Large intestine (tissue), 3 donors: ENCODE measurements at regions not wholly inside any gene's neighbourhood (a gene's known extent, or its start where the extent isn't known, plus 50 kb on each side); places are given as distances from the start of the nearest gene placed in this dataset.
"Not testable (repeated sequence)": the region's sequence is repeated elsewhere in the genome, so short reads cannot be mapped to it uniquely, and the experiment has no call there.

ENCODE experiments used
- DNase-seq, 2 donors: peaks; one replicate each; pipeline versions ENCODE4 v3.0.0 to v3.0.0-alpha.2; 2013
- H3K27ac ChIP-seq: one replicate; pipeline ENCODE4 v1.5.1; 2013; ENCODE audit warnings: low read length
- H3K27me3 ChIP-seq: 2 replicates; pipeline ENCODE4 v1.6.1; 2013; ENCODE audit warnings: low read length; ENCODE audit not compliant: control insufficient read depth, insufficient read depth
- H3K36me3 ChIP-seq: 2 replicates; pipeline ENCODE4 v1.6.1; 2013; ENCODE audit warnings: low read length; ENCODE audit not compliant: control insufficient read depth, insufficient read depth
- H3K4me1 ChIP-seq: one replicate; pipeline ENCODE4 v1.6.1; 2013; ENCODE audit warnings: low read length; ENCODE audit not compliant: control insufficient read depth, insufficient read depth
- H3K4me3 ChIP-seq: one replicate; pipeline ENCODE4 v1.5.1; 2013; ENCODE audit warnings: low read length
- H3K9me3 ChIP-seq: one replicate; pipeline ENCODE4 v1.6.1; 2013; ENCODE audit warnings: mild to moderate bottlenecking, low read depth, low read length, moderate library complexity; ENCODE audit not compliant: control insufficient read depth
- WGBS: methylation state at CpG from one replicate; pipeline ENCODE4 v1.1.5; 2013; ENCODE audit warnings: low lambda C conversion rate; ENCODE audit not compliant: insufficient coverage; 5-methylcytosine and 5-hydroxymethylcytosine counted together

DNA sequence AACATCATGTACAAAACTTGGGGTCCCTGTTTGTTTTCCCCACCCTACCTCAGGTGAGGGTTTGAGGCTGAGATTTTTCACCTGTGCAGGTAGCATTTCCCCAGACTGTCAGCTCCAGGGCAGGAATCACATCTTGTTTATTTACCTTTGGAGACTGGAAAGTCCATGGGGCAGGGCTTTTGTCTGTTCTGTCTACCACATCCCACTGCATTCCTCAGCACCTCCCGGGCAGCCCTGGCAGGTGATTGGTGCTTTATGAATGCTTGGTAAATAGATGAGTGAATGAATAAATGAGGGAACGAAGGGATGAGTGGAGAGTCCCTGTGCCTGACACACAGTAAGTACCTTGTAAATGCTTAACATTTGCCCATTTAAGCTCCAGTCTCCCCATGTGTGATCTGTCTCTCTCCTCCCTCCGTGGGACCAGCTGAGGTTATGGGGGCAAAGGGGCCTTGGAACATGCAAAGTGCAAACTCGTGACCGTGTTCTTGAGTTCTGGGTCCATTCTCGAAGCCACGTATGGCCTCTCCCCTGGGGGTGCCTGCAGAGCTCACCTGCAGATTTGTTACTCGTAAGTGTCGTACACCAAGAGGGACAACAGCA, 69.7 kb upstream of the PMEPA1 start:
- no CpG with 5 or more reads among the region's 9 CpGs for WGBS
- DNase-seq, result no peak
- Histone ChIP-seq H3K9me3 (no peaks in the 10 kb centered on the region), H3K27me3 (peaks cover 4% of the 10 kb centered on the region), H3K36me3 (no peaks in the 10 kb centered on the region), H3K4me3 (no peak overlapping the region), H3K27ac (no peak overlapping the region), H3K4me1 (no peaks in the 10 kb centered on the region)

DNA sequence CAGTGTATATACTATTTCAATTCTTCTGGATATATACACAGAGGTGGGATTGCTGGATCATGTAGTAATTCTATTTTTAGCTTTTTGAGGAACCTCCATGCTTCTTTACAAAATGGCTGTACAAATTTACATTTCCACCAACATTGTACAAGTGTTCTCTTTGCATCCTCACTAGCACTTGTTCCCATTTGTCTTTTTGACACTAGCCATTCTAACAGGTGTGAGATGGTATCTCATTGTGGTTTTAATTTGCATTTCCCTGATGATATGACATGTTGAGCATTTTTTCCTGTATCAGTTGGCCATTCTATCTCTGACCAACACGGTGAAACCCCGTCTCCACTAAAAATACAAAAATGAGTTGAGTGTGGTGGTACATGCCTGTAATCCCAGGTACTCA, 68.1 kb upstream of the PMEPA1 start:
- no peak for DNase-seq
- no peaks in the 10 kb centered on the region for H3K36me3 ChIP-seq
- WGBS, result no CpG with 5 or more reads among the region's 2 CpGs
- no peak overlapping the region for H3K4me3 ChIP-seq
- no peaks in the 10 kb centered on the region for H3K4me1 ChIP-seq
- H3K27ac ChIP-seq, result no peak overlapping the region
- no peaks in the 10 kb centered on the region for H3K9me3 ChIP-seq
- H3K27me3 ChIP-seq, result peaks cover 5% of the 10 kb centered on the region

DNA sequence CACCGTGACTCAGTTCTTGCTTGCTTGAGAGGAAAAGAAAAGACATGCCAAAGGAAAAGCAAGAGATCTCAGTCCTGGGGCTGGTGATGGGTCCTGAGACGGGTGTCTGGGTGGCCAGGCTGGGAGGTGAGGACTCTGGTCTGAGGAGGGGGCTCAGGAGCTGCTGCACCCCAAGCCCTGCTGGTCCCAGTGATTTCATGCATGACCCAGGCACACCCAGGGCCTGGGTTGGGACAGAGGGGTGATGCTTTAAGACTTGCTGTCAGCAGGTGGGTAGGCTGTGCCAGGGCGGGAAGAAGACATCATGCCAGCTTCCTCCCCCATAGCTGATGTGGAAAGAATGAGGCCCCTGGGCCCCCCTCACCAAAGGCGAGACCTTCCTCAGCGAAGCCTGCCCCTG, 65.1 kb upstream of the PMEPA1 start:
- Histone ChIP-seq H3K27ac (no peak overlapping the region), H3K4me1 (no peaks in the 10 kb centered on the region), H3K9me3 (no peaks in the 10 kb centered on the region), H3K4me3 (no peak overlapping the region), H3K36me3 (no peaks in the 10 kb centered on the region), H3K27me3 (peaks cover 4% of the 10 kb centered on the region)
- WGBS, result no CpG with 5 or more reads among the region's 5 CpGs
- DNase-seq, result no peak

DNA sequence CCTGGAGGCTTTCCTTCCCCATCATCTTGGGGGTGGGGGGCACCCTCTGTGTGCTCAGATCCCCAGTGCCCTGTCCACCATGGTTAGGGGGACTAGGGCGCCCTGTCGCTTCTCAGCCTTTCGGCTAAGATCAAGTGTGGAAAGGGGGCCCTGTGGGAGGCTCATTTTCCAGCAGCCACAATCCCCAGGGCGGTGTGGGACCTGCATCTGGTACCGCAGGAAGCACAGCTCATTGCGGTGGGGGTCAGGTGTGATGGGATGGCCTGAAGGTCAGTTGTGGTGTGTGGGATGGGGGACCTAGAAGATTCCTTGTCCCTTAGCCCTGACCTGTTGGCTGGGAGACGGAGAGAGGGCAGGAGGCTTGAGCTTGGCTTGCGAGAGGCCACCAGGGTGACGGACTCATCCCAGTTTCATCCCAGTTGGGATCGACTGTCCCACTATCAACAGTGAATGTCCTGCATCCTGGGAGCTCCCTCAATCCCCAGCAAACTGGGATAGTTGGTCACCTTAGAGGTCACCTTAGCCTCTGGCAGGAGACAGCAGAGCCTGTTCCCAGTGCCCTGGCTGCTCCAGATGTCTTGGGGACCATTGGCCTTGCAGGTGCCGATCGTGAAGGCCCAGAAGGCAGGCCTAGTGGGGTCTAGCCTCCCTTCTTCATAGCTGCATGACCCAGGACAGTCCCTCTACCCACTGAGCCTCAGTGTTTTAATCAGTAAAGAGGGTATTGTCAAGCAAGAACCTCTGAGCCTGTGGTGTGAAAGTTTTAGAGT, 64.5 kb upstream of the PMEPA1 start:
- Histone ChIP-seq H3K4me3 (no peak overlapping the region), H3K27me3 (peaks cover 7% of the 10 kb centered on the region), H3K27ac (no peak overlapping the region), H3K9me3 (no peaks in the 10 kb centered on the region), H3K4me1 (no peaks in the 10 kb centered on the region), H3K36me3 (no peaks in the 10 kb centered on the region)
- no peak for DNase-seq
- WGBS, result no CpG with 5 or more reads among the region's 12 CpGs

DNA sequence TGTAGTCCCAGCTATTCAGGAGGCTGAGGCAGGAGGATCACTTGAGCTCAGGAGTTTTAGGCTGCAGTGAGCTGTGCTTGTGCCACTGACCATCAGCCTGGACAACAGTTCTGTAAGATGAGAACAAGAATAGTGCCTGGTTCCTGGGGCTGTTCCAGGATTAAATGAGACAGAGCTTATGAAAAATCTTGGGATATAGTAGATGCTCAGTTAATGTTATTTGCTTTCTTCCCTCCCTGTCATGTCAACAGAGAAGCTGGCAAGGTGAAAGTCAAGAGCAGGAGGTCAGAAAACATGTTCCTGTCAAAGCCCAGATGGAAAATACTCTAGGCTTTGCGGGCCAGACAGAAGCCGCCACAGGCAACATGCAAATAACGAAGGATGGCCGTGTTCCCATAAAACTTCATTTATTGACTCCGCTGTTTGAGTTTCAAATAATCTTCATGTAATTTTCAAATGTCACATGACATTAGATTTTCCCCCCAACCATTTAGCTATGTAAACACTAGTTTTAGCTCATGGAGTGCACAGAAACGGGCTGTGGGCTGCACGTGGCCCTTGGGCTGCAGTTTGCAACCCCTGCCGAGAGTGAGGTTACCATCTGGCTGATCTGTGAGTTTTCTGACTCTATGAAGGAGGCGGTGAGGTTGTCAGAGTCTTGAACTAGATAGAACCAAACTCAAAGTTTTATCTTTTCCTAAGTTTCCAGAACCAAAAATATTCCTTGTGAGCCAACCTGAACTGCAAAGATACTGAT, 63.4 kb upstream of the PMEPA1 start:
- Histone ChIP-seq H3K27ac (no peak overlapping the region), H3K4me3 (no peak overlapping the region), H3K9me3 (no peaks in the 10 kb centered on the region), H3K27me3 (peaks cover 7% of the 10 kb centered on the region), H3K4me1 (no peaks in the 10 kb centered on the region), H3K36me3 (no peaks in the 10 kb centered on the region)
- no peak for DNase-seq
- WGBS, result 71% methylated on average over 1 of the region's 9 CpGs

DNA sequence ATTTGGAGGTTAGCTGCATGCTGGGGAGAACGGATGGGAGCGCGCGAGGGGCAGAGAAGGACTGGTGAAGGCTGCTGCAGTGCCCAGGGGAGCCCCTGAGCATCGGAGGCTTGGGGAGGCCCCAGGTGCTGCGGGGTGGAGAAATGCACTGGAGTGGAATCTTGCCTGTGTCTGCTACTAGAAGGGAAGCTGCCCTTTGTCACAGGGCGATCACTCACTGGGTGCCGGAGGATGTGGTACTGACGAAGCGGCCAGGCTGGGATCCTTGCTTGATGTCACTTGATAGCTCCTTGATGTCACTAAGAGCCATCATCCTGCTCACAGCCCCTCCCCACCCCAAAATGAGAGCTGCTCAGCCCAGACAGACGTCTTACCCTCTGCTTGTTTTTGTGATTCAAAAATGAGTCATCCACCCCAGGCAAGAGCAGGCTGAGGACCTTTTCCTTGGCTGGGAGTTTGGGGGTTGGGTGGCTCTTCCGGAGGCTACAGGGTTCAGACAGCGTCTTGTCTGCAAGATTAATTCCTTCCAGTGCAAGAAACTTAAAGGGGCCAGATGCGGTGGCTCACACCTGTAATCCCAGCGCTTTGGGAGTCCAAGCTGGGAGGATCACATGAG, 62.6 kb upstream of the PMEPA1 start:
- Histone ChIP-seq H3K27ac (no peak overlapping the region), H3K36me3 (no peaks in the 10 kb centered on the region), H3K27me3 (peaks cover 7% of the 10 kb centered on the region), H3K4me1 (no peaks in the 10 kb centered on the region), H3K4me3 (no peak overlapping the region), H3K9me3 (no peaks in the 10 kb centered on the region)
- peak in 1 of 2 donors; percentile 19 for DNase-seq
- no CpG with 5 or more reads among the region's 15 CpGs for WGBS

DNA sequence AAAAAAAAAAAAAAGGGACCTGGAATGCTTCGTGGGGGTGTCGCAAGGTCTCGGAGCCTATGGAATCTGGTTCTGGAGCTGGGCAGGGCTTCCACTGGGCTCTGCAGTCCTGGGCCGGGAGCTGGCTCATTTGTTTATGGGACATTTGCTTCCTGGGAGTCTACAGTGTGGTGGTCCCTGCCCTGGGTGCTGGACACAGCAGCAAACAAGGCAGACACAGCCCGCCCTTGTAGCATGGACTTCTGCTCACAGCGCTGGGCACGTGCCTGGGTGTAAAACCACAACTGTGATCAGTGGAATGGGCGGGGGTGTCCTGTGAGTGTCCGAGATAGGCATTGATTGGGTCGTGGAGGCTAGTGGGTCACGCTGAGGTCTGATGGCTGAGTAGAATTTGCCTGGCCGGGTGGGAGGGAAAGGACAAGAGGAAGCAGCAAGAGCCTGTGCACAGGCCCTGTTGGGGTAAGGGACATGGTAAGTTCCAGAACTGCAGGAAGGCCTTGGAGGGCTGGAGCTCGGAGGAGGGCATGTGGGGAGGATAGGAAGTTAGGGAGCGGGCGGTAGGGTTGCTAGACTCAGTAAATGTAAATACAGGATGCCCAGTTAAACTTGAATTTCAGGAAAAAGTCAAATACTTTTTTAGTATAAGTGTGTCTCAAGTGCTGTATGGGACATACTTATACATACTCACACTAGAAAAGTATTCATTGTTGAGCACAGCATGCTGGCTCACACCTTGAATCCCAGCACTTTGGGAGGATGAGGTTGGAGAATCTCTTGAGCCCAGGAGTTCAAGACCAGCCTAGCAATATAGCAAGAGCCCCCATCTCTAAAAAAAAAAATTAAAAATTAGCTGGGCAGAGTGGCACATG, 61.3 kb upstream of the PMEPA1 start:
- Histone ChIP-seq H3K4me1 (no peaks in the 10 kb centered on the region), H3K4me3 (no peak overlapping the region), H3K36me3 (no peaks in the 10 kb centered on the region), H3K9me3 (no peaks in the 10 kb centered on the region), H3K27me3 (peaks cover 7% of the 10 kb centered on the region), H3K27ac (no peak overlapping the region)
- no peak for DNase-seq
- 70% methylated on average over 2 of the region's 15 CpGs for WGBS

DNA sequence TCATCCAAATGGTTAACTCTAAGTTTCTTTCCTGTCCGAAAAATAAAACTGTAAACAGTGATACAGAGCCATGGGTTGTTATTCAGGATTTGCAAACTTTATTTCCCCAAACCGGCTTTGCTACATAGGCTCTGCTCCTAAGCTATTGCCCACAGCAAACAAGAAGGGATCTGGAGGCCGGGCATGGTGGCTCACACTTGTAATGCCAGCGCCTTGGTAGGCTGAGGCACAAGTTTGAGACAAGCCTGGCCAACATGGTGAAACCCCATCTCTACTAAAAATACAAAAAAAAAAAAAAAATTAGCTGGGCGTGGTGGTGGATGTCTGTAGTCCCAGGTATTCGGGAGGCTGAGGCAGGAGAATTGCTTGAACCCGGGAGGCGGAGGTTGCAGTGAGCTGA, 60.6 kb upstream of the PMEPA1 start:
- 0% methylated on average over 1 of the region's 8 CpGs for WGBS
- H3K9me3 ChIP-seq, H3K36me3 ChIP-seq, H3K27ac ChIP-seq, H3K4me1 ChIP-seq, H3K4me3 ChIP-seq, H3K27me3 ChIP-seq, DNase-seq: not testable (repeated sequence)

DNA sequence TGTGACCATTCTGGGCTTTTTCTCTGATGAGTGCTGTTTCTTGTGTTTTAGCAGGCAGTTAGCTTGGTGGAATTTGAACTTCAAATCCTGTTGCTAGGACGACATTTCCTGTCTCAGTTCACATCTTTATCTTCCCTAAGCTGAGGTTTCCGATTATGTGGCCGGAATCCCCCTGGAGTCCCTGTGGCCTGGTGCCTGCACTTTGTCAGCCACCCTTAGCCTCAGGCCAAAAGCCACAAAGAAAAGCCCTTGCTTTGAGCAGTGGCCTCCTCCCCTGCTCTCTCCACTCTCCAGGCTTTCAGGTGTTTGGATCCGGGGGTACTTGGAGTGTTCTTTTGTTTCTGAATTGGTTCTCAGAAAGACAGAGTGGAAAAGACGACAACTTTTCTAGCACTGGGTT, 59.9 kb upstream of the PMEPA1 start:
- 40% methylated on average over 1 of the region's 5 CpGs for WGBS
- H3K9me3 ChIP-seq, result no peaks in the 10 kb centered on the region
- H3K4me3 ChIP-seq, result no peak overlapping the region
- no peak for DNase-seq
- H3K4me1 ChIP-seq, result no peaks in the 10 kb centered on the region
- no peaks in the 10 kb centered on the region for H3K36me3 ChIP-seq
- peaks cover 7% of the 10 kb centered on the region for H3K27me3 ChIP-seq
- H3K27ac ChIP-seq, result no peak overlapping the region

DNA sequence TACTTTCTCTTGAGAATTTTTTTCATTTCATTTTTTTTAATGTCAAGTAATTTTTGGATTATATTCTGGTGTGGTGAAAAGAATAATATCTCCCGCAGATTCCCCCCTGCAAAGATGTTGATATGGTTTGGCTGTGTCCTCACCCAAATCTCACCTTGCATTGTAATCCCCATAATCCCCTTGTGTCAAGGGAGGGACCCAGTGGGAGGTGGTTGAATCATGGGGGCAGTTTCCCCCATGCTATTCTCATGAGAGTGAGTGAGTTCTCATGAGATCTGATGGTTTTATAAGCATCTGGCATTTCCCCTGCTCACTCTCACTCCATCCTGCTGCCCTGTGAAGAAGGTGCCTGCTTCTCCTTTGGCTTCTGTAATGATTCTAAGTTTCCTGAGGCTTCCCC, 58.7 kb upstream of the PMEPA1 start:
- no peak overlapping the region for H3K27ac ChIP-seq
- no peaks in the 10 kb centered on the region for H3K36me3 ChIP-seq
- DNase-seq, result no peak
- WGBS, result no CpG with 5 or more reads among the region's 1 CpG
- no peaks in the 10 kb centered on the region for H3K9me3 ChIP-seq
- no peaks in the 10 kb centered on the region for H3K4me1 ChIP-seq
- no peak overlapping the region for H3K4me3 ChIP-seq
- peaks cover 4% of the 10 kb centered on the region for H3K27me3 ChIP-seq
